HG03558 (cell line): ENCODE measurements at regions not wholly inside any gene's neighbourhood (a gene's known extent, or its start where the extent isn't known, plus 50 kb on each side); places are given as distances from the start of the nearest gene placed in this dataset.
"Not testable (repeated sequence)": the region's sequence is repeated elsewhere in the genome, so short reads cannot be mapped to it uniquely, and the experiment has no call there.

Experiments
- ATAC-seq: cut with Tn5 transposase; IDR thresholded peaks from one replicate; pipeline ENCODE4 v1.9.1; 2021; ENCODE audit warnings: moderate number of reproducible peaks; ENCODE audit not compliant: unreplicated experiment; ENCODE audit errors: extremely low read depth

GRCh38 chr2:111418091-111418875 lies 297.6 kb downstream of the BCL2L11 start:
- not testable (repeated sequence) for ATAC-seq

- not testable (repeated sequence) for ATAC-seq
Observed at GRCh38 chr2:111420074-111420473, 299.4 kb downstream of the BCL2L11 start.

GRCh38 chr2:111420835-111421234 lies 300.1 kb downstream of the BCL2L11 start:
- not testable (repeated sequence) for ATAC-seq

GRCh38 chr2:111421949-111422348 lies 301.2 kb downstream of the BCL2L11 start:
- ATAC-seq, result not testable (repeated sequence)

GRCh38 chr2:111422562-111422961 lies 301.8 kb downstream of the BCL2L11 start:
- not testable (repeated sequence) for ATAC-seq

- not testable (repeated sequence) for ATAC-seq
Observed at GRCh38 chr2:111423184-111423583, 302.5 kb downstream of the BCL2L11 start.

- ATAC-seq, result not testable (repeated sequence)
Observed at GRCh38 chr2:111424176-111424575, 303.5 kb downstream of the BCL2L11 start.

- ATAC-seq, result not testable (repeated sequence)
Observed at GRCh38 chr2:111424851-111425309, 304.2 kb downstream of the BCL2L11 start.

- ATAC-seq, result not testable (repeated sequence)
Observed at GRCh38 chr2:111425789-111426201, 305.1 kb downstream of the BCL2L11 start.

- ATAC-seq, result not testable (repeated sequence)
Observed at GRCh38 chr2:111427346-111427745, 306.6 kb downstream of the BCL2L11 start.

GRCh38 chr2:111428915-111429314 lies 308.2 kb downstream of the BCL2L11 start:
- ATAC-seq, result not testable (repeated sequence)

- peak; percentile 39 for ATAC-seq
Observed at GRCh38 chr2:111429353-111429752, 308.6 kb downstream of the BCL2L11 start.

GRCh38 chr2:111430817-111431661 lies 310.3 kb downstream of the BCL2L11 start:
- not testable (repeated sequence) for ATAC-seq

- not testable (repeated sequence) for ATAC-seq
Observed at GRCh38 chr2:111432423-111432822, 311.7 kb downstream of the BCL2L11 start.

GRCh38 chr2:111432916-111433499 lies 312.3 kb downstream of the BCL2L11 start:
- ATAC-seq, result not testable (repeated sequence)

- ATAC-seq, result not testable (repeated sequence)
Observed at GRCh38 chr2:111433892-111434607, 313.3 kb downstream of the BCL2L11 start.

GRCh38 chr2:111434608-111434939 lies 313.9 kb downstream of the BCL2L11 start:
- ATAC-seq, result not testable (repeated sequence)

- not testable (repeated sequence) for ATAC-seq
Observed at GRCh38 chr2:111435553-111436310, 315.0 kb downstream of the BCL2L11 start.

- not testable (repeated sequence) for ATAC-seq
Observed at GRCh38 chr2:111436411-111436810, 315.7 kb downstream of the BCL2L11 start.
